ENCODE measurements at regions not wholly inside any gene's neighbourhood (a gene's known extent, or its start where the extent isn't known, plus 50 kb on each side); places are given as distances from the start of the nearest gene placed in this dataset.
"Not testable (repeated sequence)": the region's sequence is repeated elsewhere in the genome, so short reads cannot be mapped to it uniquely, and the experiment has no call there.

DNA sequence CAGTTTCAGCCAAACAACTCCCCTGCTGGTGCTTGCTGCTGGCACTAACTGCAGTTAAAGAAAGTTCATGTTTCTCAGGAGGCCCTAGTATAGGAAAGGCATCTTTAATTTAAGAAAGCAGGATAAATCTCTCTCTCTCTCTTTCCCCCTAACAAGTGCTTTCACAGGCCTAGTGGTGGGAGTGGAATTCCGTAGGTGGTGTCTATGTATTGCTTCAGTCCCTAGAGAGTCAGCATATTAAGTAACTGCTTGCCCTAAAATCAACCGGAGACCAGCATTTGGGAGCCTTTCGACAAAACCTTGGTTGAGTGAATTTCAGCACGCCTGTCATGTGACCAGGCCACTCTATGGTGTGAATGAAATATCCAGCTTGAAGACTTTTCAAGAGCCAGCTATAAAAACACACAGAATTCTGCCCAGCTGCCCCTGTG, 169.2 kb upstream of the TGFBR2 start:
- DNase-seq: peak in 2 of 3 donors; percentile 27 to 42

DNA sequence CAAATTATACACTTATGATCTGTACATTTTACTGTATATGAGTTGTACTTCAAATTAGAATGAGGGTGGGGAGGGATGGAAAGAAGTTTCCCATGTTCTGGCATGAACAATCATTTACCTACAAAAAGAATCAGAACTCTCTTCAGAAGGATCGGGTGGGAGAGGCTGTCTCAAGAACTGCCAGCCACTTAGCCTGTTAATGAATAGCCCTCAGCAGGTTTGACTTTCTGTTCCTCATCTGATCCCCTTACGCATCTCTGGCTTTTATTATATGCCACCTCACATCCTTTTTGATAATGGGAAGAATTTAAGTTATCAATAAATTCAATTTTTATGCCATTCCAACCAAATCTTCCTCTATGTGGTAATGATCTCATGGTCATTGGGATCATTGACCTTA, 168.3 kb upstream of the TGFBR2 start:
- DNase-seq: no peak

DNA sequence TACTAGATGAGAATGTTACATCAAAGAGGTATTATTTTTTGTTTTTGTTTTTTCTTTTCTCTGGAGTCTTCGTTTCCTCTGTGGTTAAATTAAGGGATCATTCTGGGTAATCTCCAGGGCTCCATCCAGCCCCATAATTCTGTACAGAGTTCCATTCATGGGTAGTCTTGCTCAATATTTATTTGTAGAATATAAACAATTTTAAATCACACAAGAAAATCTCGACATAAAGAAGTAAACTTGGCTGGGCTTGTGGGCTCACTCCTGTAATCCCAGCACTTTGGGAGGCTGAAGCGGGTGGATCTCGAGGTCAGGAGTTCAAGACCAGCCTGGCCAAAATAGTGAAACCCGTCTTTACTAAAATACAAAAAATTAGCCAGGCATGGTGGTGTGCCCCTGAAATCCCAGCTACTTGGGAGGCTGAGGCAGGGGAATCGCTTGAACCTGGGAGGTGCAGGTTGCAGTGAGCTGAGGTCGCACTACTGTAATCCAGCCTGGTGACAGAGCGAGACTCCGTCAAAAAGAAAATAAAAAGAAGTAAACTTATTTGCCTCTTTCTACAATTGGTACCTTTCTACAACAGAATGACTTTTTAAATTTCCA, 166.8 kb upstream of the TGFBR2 start:
- no peak for DNase-seq

DNA sequence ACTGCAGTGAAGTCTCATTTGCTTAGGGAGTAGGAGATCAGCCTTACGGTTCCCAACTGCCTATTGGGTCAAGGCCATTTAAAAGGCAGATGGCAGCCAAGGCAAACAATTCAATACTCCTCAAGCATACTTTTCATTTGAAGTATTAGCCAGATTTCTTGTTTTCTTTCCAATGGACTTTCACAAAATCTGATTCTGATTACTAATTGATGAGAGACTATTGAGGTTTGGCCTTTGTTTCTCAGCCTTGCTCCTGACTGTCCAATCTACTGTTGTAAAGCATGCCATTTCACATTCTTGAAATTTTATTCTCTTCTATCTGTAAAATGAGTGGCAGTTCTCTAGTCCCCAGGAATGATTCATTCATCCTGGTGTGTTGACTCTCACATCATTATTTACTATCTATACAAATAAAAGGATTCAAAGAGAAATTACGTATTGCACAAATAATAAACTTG, 166.2 kb upstream of the TGFBR2 start:
- DNase-seq: no peak

DNA sequence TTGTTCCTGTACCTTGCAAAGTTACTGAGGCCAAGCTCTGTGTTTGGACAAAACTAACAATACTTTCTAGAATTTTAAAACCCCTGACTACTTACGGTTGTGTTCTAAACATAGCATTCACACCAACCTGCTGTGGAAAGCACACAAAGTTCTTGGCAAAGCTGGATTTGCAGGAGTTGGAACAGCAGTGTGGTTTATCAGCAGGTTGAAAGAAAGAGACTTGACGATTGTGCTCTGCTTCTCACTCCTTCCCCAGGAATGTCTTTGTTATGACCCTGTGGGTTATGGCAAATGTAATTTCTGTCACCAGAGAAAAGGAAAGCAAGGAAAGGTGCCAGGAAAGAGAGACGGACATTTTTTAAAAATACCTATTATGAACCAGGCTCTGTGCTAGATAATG, 165.5 kb upstream of the TGFBR2 start:
- no peak for DNase-seq

DNA sequence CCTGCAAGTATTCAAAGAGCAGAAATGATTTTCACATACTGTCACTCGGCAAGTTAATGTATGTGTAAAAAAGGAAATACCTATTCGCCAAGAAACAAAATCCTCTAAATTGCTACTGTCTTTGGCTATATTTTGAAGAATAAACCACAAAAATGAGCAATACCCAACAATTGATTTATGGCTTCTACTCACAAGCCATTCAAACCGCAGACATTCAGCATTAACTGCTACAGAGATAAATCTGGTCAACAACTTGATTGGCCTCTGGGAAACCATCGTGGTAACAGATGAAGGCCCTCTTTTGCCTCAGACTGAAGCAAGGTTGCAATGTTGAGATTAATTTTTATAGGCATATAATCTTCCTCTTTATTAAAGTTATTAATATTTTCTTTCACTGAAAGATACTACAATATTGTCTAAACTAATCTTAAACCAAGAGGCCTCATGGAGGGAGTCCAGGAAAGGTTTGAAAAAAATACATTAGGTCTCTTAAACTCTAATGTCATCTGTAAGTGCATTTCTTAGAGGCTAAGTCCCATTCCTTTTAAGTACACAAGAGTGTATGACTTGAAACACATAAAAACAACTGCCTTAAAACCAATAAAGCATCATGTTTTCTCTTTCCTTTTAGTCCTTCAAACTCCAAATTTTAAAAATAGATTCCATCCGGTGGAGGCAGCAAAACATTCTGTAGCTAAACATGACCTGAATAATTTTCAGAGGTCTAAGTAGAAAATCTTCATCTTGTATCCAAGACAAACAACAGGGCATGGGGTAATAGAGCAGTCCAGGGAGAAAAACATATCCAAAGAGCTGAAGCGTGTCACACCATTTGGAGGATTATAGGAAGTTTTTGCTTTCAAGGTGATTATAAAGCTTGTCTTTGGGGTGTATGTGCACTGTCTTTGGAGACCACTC, 162.4 kb upstream of the TGFBR2 start:
- DNase-seq: peak in 1 of 3 donors; percentile 70

DNA sequence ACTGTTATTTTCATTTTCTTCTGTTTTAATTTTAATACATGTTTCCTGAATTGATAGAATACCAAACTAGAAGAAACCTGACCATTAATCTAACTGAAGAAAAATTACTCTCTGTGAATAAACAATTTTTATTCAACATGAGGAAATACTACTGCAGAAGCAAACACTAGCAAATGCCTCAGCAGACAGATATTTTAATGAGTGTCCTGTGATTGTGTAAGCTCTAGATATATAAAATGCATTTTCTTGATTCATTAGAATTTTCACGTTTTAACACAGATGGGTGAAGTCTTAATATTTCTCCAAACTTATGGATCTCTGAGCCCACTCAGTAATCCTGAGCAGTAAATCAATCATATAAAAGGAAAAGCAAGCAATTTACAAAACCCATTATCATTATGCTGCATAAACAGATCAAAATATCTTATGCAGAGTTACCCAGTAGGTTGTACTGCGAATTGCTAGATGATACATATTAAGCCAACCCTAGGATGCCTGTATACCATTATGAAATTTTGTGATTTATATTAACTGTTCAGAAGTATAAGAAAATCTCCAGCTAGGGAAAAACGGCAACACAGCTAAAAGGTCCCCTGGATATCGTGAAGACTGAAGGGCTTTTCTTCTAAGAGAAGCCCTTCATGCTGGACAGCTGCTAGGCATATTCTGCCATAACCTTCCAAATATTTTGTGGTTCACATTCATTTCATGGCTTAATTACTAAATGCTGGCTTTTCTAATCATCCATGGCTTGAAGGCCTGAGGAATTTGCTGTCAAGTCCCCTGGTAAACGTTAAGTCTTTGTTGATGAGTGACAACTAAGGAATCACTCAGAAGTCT, 157.7 kb upstream of the TGFBR2 start:
- no peak for DNase-seq

DNA sequence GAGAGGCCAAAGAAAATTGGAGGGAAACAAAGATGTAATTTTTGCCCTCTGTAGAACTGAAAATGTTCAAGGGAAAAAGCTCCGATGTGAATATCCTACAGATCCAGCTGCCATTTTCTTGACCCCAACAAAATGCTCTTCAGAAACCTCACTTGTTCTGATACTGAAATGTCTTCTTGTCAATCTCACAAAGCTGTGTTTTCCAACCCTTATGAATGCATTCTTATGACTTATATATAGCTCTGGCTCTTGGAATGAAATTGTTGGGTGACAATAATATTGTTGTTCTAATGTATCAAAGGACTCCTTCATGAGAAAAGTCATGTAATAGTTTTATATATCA, 157.1 kb upstream of the TGFBR2 start:
- DNase-seq: no peak

DNA sequence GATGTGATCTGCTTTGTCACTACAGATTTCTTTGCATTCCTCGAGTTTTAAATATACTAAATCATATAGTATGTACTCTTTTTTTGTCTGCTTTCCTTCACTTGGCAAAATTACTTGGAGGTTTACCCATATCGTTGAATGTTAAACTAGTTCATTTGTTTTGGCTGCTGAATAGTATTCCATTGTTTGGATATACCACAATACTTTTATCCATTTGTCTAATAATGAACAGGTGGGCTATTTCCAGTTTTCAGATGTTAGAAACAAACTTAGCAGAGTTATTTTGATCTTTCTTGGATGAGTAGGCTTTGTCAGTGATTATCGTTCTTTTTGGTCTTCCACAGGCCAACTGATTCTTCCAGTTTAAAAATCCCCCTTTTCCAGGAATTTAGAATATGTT, 154.0 kb upstream of the TGFBR2 start:
- no peak for DNase-seq

DNA sequence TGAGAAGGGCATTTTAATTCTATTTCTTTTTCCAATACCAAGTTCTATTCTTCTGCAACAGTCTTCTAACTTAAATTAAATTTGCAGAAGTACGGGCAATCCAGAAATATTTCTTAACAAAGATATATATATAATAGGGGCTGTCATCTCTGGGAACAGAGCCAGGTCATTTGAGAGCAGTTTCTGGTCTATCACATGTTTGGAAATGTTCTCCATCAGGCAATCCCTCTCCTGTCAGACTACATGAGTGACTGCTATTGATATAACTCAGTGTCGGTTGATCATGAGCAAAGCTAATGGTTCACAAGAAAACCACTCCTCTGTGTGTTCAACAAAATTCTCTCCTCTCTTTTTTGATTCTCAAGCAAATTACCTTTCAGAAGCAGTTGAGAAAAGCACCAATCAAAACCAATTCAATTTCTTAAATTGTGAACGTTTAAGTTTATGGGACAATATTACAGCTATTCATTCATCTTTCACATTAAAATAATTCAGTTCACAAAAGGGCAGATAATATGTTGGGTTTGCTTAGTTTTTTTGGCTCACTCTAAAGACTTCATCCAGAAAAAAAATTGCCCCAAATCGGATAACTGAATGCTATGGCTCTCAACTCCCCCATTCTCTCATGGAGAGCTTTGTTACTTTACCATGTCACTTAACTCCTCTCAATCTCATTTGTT, 152.9 kb upstream of the TGFBR2 start:
- DNase-seq: peak in 1 of 3 donors; percentile 61

DNA sequence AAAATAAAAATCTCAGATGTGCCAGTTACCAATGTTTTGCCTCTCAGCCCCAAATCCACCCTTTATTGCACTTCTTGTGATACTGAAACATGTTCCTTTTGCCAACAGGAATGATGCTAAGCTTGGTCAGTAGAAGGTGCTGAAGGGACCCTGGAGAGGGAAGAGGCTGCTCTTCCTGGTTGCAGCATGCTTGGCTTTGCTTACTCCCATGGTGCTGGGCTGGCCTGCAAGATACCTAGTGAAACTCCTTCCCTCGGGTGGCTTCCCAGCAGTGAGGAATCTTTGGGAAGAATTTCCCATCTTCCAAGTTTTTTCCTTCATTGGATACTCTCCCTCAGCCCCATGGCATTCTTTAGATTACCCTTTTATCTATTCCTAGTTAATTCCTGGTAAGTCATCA, 151.8 kb upstream of the TGFBR2 start:
- no peak for DNase-seq

DNA sequence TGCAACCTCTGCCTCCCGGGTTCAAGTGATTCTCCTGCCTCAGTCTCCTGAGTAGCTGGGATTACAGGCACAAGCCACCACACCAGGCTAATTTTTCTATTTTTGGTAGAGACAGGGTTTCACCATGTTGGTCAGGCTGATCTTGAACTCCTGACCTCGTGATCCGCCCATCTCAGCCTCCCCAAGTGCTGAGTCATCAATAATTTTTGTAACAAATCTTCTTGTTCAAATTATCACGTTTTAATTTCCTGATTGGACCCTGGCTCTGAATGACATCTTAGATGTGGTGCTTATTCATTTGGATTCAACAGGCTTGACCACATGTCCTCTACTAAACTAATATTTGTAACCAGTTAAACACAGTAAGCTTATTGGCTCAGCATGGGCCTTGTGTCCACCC, 151.3 kb upstream of the TGFBR2 start:
- not testable (repeated sequence) for DNase-seq

DNA sequence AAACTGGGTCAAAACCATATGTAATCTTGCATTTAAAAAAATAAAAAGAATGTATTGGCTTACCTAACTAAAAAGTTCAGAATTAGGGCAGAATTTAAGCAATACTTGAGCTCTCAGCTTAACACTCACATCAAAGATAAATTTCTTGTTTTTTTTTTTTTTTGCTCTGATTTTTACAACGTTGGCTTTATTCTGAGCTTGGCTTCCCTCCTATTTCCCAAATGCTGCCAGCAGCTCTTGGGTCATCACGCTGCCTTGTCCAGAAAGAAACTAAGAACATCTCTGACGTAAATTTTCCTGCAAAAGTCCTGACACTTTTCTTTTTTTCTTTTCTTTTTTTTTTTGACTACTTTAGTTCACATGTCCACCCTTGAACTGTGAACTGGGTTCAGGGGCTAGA, 150.6 kb upstream of the TGFBR2 start:
- DNase-seq: peak in 2 of 3 donors; percentile 53 to 75

DNA sequence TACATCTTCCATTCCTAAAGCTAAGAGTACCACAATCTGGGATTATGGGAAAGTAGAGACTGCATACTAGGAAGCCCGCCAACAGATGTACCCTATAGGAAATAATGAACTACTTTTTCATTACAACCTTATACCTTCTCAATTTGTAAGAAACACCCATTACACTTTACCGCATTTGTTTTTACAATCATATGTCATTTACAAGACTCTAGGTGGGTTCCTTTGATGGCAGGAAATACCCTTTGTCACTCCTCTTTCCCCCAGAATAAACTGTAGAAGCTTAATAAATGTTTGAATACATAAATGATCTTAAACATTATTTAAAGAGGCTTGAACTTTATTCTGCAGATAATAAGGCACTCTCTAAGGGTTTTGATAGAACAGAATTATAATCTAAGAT, 150.1 kb upstream of the TGFBR2 start:
- no peak for DNase-seq

DNA sequence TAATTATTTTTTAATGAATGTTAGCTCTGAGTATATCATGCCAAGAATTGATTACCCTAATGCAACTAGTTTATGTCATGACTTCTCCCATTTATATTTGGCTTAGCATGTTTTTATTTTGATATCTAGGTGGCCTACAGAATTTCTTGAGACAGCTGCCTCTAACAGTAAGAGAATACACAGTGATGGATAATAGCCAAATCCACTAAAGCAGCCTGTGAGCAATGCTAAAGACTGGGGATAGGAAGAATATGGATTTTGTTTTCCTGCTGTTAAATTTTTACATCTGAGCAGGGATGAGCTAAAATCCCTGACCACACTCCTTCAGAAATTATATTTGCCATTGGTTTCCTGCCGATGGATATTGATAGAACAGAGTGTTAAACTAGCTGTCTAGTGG, 149.3 kb upstream of the TGFBR2 start:
- DNase-seq: peak in 1 of 3 donors; percentile 52

DNA sequence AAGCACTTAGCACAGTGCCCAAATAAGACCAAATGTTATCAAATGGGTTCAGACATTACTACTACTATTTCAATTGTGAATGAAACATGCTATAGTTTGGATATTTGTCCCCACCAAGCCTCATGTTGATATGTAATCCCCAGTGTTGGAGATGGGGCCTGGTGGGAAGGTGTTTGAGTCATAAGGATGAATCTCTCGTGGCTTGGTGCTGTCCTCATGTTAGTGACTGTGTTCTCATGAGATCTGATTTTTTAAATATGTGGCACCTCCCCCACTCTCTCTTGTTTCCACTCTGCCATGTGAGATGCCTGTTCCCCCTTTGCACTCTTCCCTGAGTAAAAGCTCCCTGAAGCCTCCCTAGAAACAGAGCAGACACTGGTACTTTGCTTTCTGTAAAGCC, 148.7 kb upstream of the TGFBR2 start:
- no peak for DNase-seq

DNA sequence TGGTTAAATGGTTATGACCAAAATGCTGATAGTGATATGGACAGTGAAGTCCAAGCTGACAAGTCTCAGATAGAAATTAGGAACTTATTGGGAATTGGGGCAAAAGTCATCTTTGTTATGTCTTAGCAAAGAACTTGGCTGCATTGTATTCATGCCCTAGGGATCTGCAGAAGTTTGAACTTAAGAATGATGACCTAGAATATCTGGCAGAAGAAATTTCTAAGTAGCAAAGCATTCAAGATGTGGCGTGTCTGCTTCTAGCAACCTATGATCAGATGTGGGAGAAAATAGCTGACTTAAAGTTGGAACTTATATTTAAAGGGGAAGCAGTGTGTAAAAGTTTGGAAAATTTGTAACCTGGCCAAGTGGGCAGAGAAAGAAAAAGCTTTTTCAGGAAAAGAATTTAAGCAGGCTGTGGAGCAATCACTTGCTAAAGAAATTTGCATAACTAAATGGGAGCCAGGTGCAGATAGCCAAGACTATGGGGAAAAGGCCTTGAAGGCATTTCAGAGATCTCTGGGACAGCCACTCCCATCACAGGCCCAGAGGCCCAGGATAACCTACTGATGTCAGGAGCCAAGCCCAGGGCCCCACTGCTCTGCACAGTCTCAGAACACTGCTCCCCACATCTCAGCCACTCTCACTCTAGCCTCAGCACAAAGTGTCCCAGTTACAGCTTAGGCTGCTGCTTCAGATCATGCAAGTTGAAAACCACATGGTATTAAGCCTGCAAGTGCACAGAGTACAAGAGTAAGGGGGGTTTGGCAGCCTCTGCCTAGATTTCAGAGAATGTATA, 147.8 kb upstream of the TGFBR2 start:
- DNase-seq: no peak

DNA sequence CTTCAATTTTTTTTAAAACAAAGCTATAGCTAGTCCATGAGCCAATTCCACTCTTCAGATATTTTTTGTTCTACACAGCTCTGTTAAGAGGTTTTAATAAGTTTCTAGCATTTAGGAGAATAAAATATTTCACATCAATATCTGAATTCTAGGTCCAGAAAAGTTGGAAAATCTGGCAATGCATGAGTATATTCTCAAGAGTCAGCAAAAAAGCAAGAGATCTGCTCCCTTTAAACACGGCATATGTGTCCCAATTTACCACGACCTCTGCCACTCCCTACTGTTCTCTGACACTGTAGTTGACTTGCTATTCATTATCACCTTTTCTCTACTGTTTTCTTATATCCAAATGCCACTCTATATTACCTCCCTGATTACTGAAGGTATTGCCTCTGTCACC, 145.1 kb upstream of the TGFBR2 start:
- no peak for DNase-seq

DNA sequence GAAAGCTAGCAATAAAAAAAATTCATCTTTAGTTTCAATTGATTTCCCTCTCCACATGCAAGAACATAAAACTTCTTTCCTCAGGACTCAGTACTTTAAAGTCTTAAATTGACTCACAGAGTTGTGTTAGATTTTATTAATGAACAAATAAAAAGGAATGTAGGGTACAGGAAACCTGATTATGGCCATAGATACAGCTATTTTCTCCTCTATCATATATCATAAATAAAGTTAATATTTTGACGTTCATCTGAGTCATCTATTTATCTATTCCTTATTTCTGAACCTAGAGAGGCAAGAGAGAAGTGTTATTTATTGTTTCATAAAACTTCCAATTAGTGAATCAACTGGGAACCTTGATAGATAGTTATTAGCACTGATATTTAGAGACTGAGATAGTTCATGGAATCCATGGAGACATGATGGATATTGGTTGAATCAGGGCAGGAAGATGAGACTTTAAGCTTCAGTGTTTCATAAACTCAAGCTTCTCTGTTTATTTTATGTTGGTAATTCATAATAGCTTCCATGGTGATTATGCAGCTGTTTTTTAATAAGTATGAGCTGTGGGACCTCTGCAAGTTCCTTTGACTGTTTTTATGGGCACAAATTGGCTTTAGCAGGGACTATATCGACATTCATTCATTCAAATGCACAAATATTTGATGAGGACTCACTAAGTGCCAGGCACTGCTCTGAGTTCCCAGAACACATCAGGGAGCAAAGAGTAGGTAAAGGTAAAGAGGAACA, 143.5 kb upstream of the TGFBR2 start:
- DNase-seq: no peak

DNA sequence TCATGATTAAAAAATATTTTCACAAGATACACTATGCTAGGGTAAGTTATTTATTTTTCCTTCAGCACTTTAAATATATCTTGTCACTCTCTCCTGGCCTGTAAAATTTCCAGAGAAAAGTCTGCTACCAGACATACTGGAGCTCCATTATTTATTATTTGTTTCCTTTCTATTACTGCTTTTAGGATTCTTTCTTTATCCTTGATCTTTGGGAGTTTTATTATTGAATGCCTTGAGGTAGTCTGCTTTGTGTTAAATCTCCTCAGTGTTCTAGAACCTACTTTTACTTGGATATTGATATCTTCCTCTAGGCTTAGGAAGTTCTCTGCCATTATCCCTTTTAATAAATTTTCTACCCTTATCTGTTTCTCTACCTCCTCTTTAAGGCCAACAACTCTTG, 142.0 kb upstream of the TGFBR2 start:
- no peak for DNase-seq

Measured in muscle of back (tissue), 3 donors.